Astrocyte (in vitro differentiated cells and primary cell): ENCODE measurements at regions not wholly inside any gene's neighbourhood (a gene's known extent, or its start where the extent isn't known, plus 50 kb on each side); places are given as distances from the start of the nearest gene placed in this dataset.

Experiments used
- CTCF ChIP-seq: IDR thresholded peaks from 2 replicates; pipeline ENCODE4 v1.5.1; 2011; ENCODE audit warnings: low read depth, mild to moderate bottlenecking, inconsistent platforms, low read length, moderate library complexity; ENCODE audit not compliant: insufficient read depth
- EZH2 ChIP-seq: IDR thresholded peaks from 2 replicates; pipeline ENCODE4 v1.6.1; 2012; ENCODE audit warnings: mild to moderate bottlenecking, low read length, inconsistent platforms; ENCODE audit not compliant: insufficient read depth

- TF ChIP-seq CTCF, result no peak
- TF ChIP-seq EZH2, result no peak
These were observed 155.0 kb upstream of the SERTAD2 start for GRCh38 chr2:64808754-64809153.
